ENCODE measurements at regions not wholly inside any gene's neighbourhood (a gene's known extent, or its start where the extent isn't known, plus 50 kb on each side); places are given as distances from the start of the nearest gene placed in this dataset.

DNA sequence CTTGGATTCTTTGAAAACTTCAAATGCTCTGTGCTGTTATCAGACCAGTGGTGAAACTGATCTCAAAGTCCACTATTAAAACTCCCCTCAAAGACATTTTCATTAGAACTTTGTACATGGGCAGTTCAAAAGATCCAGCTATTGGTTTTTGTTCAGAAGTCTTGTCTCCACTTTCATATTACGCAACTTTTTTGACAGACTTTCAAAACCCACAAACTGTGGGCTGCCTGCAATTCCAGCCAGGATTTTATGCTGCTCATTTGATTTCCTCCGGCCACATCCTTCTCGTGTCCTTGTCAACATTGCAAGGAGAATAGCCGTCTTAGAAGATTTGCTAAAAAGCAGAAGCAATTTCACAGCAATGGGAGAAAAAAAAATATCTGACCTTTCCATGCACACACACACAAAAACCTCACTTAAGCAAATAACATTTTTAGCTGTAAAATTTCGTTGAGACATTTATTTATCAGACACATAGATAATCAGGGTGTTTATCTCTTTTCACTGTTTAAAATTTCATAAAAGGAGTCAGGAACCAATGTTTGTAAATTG, 1990.5 kb downstream of the MAT2B start:
- peak in 1 of 2 donors; percentile 5 for DNase-seq

DNA sequence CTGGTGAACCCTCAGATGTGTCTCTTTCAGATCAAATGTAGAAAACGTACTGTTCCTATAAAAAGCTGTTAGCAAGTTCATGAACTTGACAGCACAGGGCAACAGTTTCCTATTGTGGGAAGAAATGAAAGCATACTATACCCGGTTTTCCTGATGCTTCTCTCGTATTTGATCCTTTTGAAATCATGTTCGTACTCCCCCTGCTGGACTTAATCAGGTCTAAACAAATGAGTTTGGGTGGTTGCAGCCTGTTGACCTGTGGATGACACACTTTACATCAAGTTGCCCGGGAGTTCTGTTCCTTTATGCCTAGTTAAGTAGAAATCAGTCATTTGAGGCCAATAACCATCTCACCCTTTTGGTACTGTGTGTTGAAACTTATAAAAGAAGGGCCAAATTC, 1992.3 kb downstream of the MAT2B start:
- DNase-seq = peak; percentile 32 to 45

DNA sequence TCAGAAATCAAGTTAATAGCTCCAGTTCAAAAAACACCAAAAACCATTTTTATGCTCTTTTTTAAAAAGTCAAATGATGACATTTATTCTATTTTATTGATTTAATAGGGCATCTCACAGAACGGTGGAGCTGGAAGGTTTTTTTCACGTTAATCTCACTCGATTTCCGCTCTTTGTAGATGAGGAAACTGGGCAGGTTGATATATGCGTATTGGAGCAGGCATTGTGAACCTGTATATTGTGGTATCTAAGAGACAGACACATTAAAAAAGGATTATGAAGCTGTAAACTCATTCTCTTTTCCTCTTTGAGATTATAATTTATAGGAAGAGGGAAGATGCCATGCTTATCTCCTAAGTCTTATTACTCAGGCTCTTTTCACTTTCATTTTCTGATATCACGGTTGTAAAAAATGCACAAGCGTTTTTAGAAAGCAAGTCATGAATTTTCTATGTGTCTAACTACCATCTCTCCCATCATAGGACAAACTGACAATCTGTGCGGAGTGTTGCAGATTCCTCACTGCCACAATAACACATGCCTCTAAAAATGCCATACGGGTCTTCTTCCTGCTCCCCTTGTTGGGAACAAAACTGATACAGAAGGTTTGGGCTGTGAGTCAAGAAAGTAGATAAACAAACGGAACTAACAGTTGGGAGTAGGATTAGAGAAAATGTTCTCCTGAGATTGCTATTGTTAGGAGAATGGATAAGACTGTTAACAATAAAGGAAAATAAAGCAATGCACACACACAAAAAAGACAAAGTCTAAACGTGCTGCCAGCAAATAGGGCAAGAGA, 1997.7 kb downstream of the MAT2B start:
- DNase-seq = no peak

DNA sequence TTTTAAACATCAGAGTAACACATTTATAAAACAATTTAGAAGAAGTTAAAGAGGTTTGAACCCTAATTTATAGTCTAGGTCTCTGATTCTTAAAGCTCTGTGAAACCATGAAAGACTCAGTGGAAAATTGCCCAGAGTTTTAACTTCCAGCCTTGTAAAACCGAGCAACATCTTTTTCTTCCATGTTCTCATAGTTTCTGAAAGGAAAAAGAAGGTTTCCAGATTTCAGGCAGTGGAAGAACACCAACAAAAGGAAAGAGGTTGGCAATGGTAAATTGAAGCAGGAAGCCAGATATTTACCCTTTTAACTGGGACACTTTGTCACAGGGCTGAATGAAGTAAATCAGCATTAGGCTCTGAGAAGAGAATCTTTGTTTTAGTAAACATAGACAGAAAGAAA, 1999.3 kb downstream of the MAT2B start:
- no peak for DNase-seq

DNA sequence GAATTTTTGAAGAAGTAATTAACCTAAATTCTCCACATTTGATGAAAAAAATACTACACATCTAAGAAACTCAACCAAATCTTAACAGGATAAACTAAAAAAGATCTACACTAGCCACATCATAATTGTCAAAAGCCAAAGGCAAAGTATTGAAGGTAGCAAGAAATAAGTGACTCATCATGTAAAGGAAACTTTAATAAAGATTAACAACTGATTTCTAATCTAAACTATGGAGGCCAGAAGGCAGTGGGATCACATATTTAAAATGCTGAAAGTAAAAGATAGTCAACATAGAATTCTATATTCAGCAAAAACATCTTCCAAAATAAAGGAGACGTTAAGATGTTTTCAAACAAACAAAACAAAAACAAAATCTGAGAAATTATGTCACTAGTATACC, 2002.9 kb downstream of the MAT2B start:
- no peak for DNase-seq

DNA sequence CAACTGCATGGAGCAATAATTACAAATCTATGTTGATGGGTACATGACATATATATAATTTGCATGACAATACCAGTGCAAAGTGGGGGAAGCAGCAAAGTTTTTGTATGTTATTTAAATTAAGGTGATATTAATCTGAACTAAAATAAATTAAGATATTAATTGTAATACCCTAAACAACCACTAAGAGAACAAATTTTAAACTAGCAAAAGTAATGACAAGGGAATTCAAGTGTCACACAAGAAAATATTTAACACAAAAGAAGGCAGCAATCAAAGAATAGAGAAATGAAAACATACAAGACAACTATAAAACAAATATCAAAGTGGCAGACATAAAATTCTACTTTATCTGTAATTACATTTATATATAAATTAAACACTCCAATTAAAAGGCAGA, 2003.4 kb downstream of the MAT2B start:
- no peak for DNase-seq

DNA sequence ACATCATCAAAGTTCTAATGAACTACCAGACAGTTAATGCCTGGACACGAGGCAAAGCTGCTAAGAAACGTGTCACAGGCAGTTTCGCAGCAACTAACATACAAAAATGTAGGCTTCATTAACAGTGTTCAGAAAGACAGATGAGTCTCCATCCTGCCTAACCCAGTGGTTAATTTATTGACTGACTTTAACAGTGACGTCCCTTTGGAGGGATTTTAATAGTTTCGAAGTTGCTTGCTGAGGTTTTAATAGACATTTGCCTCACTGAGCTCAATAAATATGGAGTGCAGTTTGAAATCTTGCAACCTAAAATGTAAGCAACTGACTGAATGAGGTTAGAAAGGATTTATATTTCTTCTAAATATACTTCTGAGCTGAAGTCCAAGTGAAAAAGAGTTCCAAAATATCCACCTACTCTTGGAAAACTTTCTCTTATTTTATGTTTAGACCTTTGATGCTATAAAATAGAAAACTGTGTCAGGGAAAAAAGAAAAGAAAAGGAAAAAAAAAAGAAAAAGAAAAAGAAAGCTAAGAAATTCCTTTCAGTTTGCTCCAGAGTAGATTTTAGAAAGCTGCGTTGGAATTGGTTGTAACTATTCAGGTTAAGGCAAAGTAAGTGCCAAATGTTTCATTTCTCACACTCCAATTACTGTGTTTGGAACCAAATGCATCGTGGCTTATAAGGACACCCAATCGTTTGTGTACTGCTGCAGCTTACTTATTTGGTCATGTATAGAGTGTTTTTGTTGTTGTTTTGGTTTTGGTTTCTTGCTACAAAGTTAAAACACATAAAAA, 2016.6 kb downstream of the MAT2B start:
- no peak for DNase-seq

DNA sequence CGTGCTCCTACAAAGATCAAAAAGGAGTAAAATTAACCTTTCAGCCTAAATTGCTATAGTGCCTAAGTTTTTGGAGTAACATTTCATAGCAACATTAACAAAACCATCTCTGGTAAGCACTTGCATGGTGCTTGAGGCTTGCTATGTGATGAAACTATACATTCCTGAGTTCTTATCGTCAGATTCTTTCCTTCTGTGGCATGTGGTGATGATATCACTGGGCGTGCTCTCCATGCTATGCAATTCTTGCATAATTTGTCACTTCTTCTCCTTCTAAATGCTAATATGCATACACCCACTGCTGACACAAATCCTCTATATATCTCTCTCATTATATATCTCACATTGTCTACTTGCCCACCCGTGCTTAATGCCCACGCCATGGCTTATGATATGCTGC, 2019.9 kb downstream of the MAT2B start:
- DNase-seq = peak; percentile 52 to 64

DNA sequence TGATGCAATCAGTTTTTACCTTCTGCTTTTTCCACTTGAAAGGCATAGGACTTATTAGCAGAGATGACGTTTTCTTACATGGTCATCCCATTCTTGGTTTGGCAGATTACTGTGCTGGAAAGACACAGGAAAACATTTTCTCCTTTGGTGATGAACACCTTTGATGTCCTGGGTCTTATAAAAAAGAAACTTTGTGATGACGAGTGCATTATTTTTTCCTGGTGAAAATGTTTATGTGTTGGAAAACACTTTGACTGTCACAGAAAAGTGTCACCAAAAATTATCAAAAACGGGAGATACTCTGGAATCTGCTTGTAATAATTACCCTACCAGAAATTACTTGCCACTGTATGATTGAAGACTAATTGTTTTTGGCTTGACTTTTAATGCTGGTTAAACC, 2020.9 kb downstream of the MAT2B start:
- no peak for DNase-seq

DNA sequence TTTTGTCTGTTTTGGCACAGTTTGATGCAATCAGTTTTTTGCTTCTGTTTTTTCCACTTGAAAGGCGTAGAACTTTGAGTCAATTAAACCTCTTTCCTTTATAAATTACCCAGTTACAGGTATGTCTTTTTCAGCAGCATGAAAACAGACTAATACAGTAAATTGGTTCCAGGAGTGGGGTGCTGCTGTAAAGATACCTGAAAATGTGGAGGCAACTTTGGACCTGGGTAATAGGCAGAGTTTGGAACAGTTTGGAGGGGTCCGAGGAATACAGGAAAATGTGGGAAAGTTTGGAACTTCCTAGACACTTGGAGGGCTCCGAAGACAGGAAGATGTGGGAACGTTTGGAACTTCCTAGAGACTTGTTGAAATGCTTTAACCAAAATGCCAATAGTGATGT, 2022.2 kb downstream of the MAT2B start:
- no peak for DNase-seq

DNA sequence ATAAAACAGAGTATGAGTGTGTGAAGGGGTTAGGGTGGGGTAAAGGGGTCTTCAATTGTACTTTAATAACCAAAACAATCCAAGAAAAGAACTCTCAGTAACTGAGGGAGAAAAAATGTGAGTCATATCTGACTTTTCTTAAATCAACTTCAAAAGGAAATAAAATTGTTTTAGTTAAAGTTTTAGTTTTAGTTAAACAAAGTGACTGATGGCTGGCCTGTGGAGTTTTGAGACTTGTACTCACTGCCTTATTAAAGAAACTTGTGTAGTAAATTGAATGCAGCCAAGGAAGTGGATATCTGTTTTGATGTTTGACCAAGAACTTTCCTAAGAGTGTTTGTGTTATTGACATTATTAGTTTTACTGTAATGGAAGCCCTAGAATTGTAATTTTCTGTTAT, 2032.6 kb downstream of the MAT2B start:
- DNase-seq = no peak

DNA sequence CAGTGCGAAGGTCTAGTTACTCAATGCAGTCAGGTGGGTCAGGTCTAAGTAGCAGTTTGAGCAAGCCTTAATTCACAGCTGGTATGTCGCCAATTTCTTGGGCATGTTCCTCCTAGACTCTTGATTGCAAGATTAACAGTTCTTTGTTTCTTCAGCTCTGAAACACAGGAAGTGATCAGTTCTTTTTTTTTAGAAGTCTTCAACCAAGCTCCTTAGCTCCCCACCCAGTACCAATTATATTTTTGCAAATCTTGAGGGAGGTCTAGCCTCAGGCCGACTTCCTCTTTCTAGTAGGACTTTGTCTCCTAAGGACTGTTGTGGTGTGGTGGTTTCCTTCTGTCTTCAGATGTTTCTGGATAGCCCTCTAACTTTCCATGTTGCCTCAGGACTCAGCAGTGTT, 2054.2 kb downstream of the MAT2B start:
- peak; percentile 4 to 46 for DNase-seq

DNA sequence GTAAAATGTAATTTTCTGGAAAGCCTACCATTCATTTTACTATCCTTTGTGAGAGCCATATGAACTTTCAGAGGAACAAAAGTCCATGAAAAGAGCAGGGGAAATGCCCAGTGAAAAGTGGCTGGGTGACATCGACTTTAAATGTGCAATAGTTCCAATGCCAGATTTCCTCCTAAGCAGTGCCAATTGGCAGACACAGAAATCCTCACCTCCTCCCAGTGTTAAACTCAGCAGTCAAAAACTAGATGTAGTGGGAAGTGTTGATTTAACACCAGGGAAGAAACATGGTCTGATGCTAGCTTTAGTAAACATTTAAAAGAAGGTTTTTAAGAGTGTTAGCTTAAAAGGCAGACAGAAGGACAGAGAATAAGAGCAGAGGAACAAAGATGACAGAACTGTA, 2055.2 kb downstream of the MAT2B start:
- no peak for DNase-seq

DNA sequence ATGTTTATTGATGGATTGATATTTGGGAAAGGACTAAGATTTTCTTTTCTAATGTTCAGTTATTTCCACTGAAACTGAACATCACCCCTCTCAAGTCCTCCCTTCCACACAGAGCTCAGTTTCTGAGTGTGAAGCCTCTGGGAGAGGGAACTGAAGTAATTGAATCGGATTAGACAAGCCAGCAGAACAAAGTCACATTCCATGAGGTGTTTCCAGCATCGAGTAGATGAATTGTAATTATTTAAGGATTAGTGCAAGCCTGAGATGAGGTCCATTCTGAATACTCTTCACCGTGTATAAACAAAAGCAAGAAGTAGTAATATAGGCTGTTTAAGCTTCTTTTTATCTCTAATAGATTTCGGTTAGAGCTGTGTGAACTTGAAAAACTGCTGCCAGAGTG, 2060.5 kb downstream of the MAT2B start:
- DNase-seq = no peak

DNA sequence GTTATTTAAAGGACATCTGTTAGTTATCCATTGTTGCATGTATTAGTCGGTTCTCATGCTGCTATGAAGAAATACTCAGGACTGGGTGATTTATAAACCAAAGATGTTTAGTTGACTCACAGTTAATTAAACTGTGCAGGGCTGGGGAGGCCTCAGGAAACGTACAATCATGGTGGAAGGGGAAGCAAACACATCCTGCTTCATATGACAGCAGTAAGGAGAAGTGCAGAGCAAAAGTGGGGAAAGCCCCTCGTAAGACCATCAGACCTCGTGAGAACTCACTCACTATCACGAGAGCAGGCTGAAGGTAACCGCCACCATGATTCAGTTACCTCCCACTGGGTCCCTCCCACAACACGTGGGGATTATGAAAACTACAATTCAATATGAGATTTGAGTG, 2064.1 kb downstream of the MAT2B start:
- no peak for DNase-seq

DNA sequence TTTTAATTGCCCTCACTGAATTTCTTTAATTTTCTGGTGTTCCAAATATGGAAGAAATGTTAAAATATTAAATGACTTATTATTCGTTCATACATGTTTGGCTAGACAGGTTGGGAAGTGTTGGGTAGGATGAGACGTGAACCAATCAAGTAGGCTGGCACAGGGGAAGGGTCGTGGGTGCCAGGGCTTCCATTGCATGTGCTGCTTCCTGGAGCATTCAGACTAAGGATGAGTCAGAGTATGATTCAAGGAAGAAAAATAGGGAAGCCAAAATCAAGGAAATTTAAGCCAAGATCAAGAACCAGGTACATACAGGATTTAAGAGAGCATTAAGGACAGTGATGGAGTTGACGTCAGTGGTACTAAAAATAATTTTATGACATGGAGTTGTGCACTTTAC, 2068.0 kb downstream of the MAT2B start:
- DNase-seq = no peak

DNA sequence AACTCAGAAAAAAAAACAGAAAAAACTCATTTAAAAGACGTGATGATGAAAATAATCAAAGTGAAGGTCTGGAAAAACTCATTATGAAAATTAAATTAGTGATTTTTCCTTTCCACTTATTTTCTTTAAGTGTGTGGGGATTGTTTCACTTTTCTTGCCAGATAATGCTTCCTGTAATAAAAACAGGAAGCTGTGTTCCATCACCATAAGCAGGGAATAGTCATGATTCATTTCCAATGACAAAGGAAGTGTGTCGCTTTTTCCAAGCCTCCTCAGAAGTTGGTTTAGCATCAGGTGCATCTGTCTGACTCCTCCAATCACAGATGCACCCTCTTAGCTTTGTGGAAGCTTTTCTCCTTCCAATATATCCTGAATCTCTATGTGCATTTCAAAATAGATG, 2068.7 kb downstream of the MAT2B start:
- DNase-seq = peak in 1 of 2 donors; percentile 21

DNA sequence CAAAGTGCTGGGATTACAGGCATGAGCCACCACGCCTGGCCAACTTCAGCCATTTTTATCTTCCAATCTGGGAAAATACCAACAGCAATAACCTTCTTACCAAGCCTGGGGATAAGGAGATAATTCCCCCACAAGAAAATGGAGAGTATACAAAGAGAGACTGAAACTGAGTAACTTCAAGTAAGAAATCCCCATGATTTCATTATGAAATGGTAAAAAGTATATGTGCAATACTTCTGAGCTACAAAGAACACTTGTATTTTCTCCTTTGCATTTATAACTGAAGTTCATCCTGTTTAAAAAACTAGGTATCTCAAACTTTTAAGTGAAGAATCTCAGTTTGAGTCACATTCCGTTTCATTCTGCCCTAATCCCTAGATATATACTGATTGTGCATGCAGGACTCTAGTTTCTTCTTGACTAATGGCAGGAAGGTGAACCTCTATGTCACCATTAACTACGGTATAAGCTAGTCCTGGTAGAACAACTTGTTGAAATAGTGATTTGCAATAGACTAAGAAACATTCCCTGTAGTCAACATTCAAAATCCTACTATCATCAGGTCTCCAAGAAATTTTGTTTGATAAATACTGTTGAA, 2071.4 kb downstream of the MAT2B start:
- DNase-seq = no peak

DNA sequence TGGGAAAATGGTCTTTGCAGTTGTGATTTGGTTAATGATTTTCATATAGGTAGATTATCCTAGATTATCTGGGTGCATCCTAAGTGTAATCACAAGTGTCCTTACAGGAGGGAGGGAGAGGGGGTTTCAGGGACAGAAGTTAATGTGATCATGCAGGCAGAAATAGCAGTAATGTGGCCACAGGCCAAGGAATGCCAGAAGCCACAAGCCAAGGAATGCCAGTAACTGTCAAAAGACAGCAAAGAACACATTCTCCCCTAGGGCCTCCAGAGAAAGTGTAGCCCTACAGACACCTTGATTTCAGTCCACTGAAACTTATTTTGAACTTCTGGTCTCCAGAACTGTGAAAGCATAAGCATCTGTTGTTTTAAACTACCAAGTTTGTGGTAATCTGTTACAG, 2074.5 kb downstream of the MAT2B start:
- no peak for DNase-seq

DNA sequence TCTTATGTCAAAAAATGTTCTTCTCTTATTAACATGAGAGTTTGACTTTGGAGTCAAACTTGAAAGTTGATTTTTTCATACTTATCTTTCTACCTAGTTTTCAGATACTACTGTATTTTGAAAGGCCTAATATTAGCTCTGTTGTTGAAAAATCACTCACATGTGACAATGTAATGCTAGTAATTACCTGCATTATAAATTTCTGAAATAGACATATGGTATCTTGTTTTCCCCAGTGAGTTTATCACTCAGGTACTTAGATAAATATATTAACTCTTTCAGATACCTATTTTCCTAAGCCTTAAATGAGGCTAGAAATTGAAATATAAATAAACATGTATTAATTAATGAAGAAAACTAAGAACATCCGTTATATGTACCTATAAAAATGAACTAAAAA, 2089.3 kb downstream of the MAT2B start:
- no peak for DNase-seq

DNA sequence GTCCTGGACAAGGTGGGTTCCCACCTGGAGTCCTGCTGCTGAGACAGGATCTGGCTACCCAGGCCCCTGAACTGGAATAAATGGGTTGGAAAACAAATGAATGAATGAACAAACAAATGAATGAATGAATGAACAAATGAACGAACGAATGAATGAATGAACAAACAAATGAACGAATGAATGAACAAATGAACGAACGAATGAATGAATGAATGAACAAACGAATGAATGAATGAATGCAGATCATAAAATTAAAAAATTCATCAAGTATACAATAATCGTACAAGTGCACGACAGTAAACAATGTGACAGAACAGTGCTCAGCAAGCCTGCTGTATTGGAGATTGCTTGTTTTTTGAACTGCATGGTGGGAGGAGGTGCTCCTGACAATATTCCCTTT, 2097.1 kb downstream of the MAT2B start:
- no peak for DNase-seq

DNA sequence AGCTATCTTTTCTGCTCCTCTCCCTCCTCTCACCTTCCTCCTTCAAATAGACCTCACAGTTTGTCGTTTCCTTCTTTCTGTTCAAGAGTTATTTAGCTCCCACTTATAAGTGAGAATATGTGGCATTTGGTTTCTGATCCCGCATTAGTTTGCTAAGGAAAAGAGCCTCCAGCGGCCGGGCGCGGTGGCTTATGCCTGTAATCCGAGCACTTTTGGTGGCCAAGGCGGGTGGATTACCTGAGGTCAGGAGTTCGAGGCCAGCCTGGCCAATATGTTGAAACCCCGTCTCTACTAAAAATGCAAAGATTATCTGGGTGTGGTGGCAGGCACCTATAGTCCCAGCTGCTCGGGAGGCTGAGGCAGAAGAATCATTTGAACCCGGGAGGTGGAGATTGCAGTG, 2101.6 kb downstream of the MAT2B start:
- no peak for DNase-seq

DNA sequence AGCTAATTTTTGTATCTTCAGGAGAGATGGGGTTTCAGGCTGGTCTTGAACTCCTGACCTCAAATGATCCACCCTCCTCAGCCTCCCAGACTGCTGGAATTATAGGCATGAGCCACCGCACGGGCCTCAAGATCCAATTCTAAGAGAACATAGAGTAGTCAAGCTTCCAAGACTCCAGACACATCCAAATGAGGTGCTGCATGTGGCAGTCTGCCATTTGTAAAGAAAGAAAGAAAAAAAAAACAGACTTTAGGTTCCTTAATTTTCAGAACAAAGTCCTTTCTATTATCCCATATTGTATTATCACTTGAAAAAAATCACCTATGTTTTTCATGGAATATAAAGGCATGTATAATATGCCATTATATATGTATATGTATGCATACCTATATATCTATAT, 2104.5 kb downstream of the MAT2B start:
- no peak for DNase-seq
